GM13976 (cell line): ENCODE measurements at regions not wholly inside any gene's neighbourhood (a gene's known extent, or its start where the extent isn't known, plus 50 kb on each side); places are given as distances from the start of the nearest gene placed in this dataset.
"Not testable (repeated sequence)": the region's sequence is repeated elsewhere in the genome, so short reads cannot be mapped to it uniquely, and the experiment has no call there.

ENCODE experiments used
- DNase-seq: peaks from one replicate; pipeline ENCODE4 v3.0.0; 2012; ENCODE audit warnings: low spot score
- CTCF ChIP-seq: IDR thresholded peaks from 2 replicates; pipeline ENCODE4 v1.5.1; 2012; ENCODE audit warnings: borderline replicate concordance, mild to moderate bottlenecking; ENCODE audit not compliant: insufficient read depth; ENCODE audit errors: extremely low read depth, missing control alignments, control extremely low read depth
- in situ Hi-C: fragments of 300-500 bp; cut with MboI; formaldehyde crosslinking; loops from one replicate; pipeline ENCODE4 v1.12.0; 2022; ENCODE audit warnings: low sequenced_read_pairs, mixed read lengths, inconsistent platforms; ENCODE audit not compliant: unreplicated experiment

GRCh38 chr18:65221115-65221514 is 529.7 kb upstream of the CDH7 start:
- no peak for DNase-seq
- in situ Hi-C loops = no loop called here
- no peak for TF ChIP-seq CTCF

- DNase-seq = no peak
- TF ChIP-seq CTCF = no peak
- in situ Hi-C loops = no loop called here
Measured at GRCh38 chr18:65215865-65216466, 534.8 kb upstream of the CDH7 start.

GRCh38 chr18:65214456-65214855 is 536.4 kb upstream of the CDH7 start:
- DNase-seq = no peak
- in situ Hi-C loops = no loop called here
- TF ChIP-seq CTCF = no peak

GRCh38 chr18:65206551-65207260 is 544.1 kb upstream of the CDH7 start:
- in situ Hi-C loops = no loop called here
- no peak for DNase-seq

GRCh38 chr18:65202091-65202490 is 548.7 kb upstream of the CDH7 start:
- TF ChIP-seq CTCF = no peak
- in situ Hi-C loops = no loop called here
- DNase-seq = no peak

More at GRCh38 chr18:65206551-65207260, 544.1 kb upstream of the CDH7 start:
- TF ChIP-seq CTCF = no peak

- in situ Hi-C loops = no loop called here
- no peak for DNase-seq
- no peak for TF ChIP-seq CTCF
Measured at GRCh38 chr18:65175681-65176080, 575.1 kb upstream of the CDH7 start.

GRCh38 chr18:65162086-65162485 is 588.7 kb upstream of the CDH7 start:
- DNase-seq, in situ Hi-C loops: not testable (repeated sequence)
